Body of pancreas (tissue), 4 donors: ENCODE measurements at regions not wholly inside any gene's neighbourhood (a gene's known extent, or its start where the extent isn't known, plus 50 kb on each side); places are given as distances from the start of the nearest gene placed in this dataset.

Experiments used
- ATAC-seq: fragments of 150-250 bp; one replicate; pipeline ENCODE4 v1.9.1; 2016
- DNase-seq, 4 donors: peaks; one replicate each; pipeline ENCODE4 v3.0.0-alpha.2; 2019
- H3K27ac ChIP-seq, 4 donors: fragments of 200-600 bp; sonication (generic); 1 replicate in 3 of 4; 2 replicates in 1 of 4; pipeline versions ENCODE4 v1.5.1 to v1.6.1; 2016 to 2019; ENCODE audit warnings: mild to moderate bottlenecking in 1 of 4, mixed read lengths in 1 of 4, moderate library complexity in 1 of 4
- H3K27me3 ChIP-seq, 2 donors: fragments of 200-600 bp; sonication (generic); one replicate each; pipeline ENCODE4 v1.6.0; 2016; ENCODE audit warnings: mild to moderate bottlenecking in 1 of 2
- H3K36me3 ChIP-seq, 2 donors: fragments of 200-600 bp; sonication (generic); replicated peaks in 1 of 2; 2 replicates each; pipeline ENCODE4 v1.5.1; 2016; ENCODE audit warnings: low read depth in 2 of 2; ENCODE audit not compliant: insufficient read depth in 1 of 2
- H3K4me1 ChIP-seq: fragments of 200-600 bp; sonication (generic); one replicate; pipeline ENCODE4 v1.6.0; 2016
- H3K4me3 ChIP-seq, 2 donors: fragments of 200-600 bp; sonication (generic); 1 replicate in 1 of 2; 2 replicates in 1 of 2; pipeline ENCODE4 v1.5.1; 2016 to 2019
- H3K9me3 ChIP-seq, 3 donors: fragments of 200-600 bp; sonication (generic); 1 replicate in 2 of 3; 2 replicates in 1 of 3; pipeline ENCODE4 v1.5.1; 2016
- CTCF ChIP-seq, 7 experiments: fragments of 450-650 bp in 4 of 7; fragments of 200-600 bp in 3 of 7; sonication (generic) in 3 of 7; IDR thresholded peaks; one replicate each; pipeline ENCODE4 v1.5.1; 2016 to 2019; ENCODE audit warnings: antibody characterized with exemption in 7 of 7
- POLR2A ChIP-seq, 3 donors: fragments of 450-650 bp; IDR thresholded peaks; one replicate each; pipeline ENCODE4 v1.6.1; 2016; ENCODE audit warnings: antibody characterized with exemption in 3 of 3, mild to moderate bottlenecking in 2 of 3
- WGBS, 2 donors: methylation state at CpG; one replicate each; pipeline ENCODE4 v1.1.5; 2017; 5-methylcytosine and 5-hydroxymethylcytosine counted together
- intact Hi-C: fragments of 100-400 bp; cut with DNase I; formaldehyde crosslinking; loops from one replicate; pipeline ENCODE4 v1.15.1; 2023

DNA sequence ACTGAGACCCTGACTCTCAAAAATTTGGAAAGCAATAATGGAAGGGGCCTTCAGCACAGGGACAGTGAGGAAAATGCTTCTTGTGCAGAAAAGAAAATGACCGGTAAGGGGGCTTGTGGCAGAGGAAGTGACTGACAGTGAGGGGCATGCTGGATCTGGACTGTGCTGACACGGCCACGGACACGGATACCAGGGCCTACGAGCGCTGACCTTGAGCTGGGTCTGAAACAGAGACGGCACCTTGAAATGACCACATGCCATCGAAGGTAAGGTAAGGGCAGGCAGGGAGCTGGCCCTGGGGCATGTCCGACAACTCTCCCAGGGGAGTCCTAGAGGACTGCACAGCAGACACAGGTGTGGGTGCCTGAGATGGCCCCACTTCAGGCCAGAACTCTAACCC lies 182.1 kb downstream of the RHOU start:
- ATAC-seq, result no peak
- Histone ChIP-seq H3K4me3 (no peak overlapping the region), H3K4me1 (peaks cover 5% of the 10 kb centered on the region), H3K9me3 (no peaks in the 10 kb centered on the region), H3K36me3 (no peaks in the 10 kb centered on the region), H3K27me3 (no peaks in the 10 kb centered on the region), H3K27ac (no peak overlapping the region)
- TF ChIP-seq POLR2A (IDR thresholded peaks at IDR 0.05) (no peak), CTCF (IDR thresholded peaks at IDR 0.05) (no peak)
- WGBS, 2 donors, result 94 to 96% methylated on average over 8 to 9 of the region's 9 CpGs
- intact Hi-C loops, result no loop called here
- DNase-seq, result no peak

- ATAC-seq (no peak), DNase-seq (no peak)
- TF ChIP-seq CTCF (IDR thresholded peaks at IDR 0.05) (no peak), POLR2A (IDR thresholded peaks at IDR 0.05) (no peak)
- Histone ChIP-seq H3K4me3 (no peak overlapping the region), H3K4me1 (peaks cover 5% of the 10 kb centered on the region), H3K27me3 (no peaks in the 10 kb centered on the region), H3K27ac (no peak overlapping the region), H3K9me3 (no peaks in the 10 kb centered on the region), H3K36me3 (no peaks in the 10 kb centered on the region)
- 87 to 94% methylated on average over 2 of the region's 2 CpGs for WGBS, 2 donors
- intact Hi-C loops, result no loop called here
Observed at GRCh38 chr1:228917755-228918154, 182.5 kb downstream of the RHOU start.

- no peaks in the 10 kb centered on the region for H3K36me3 ChIP-seq
- H3K27me3 ChIP-seq, result no peaks in the 10 kb centered on the region
- ATAC-seq (peak; percentile 55), DNase-seq (peak in 2 of 4 donors; percentile 27 to 39)
- peaks cover 5% of the 10 kb centered on the region for H3K4me1 ChIP-seq
- intact Hi-C loops, result no loop called here
- no peaks in the 10 kb centered on the region for H3K9me3 ChIP-seq
- no peak overlapping the region for H3K27ac ChIP-seq
- TF ChIP-seq POLR2A (IDR thresholded peaks at IDR 0.05) (no peak), CTCF (IDR thresholded peaks at IDR 0.05) (no peak)
- WGBS, 2 donors, result 40 to 48% methylated on average over 4 of the region's 4 CpGs
- no peak overlapping the region for H3K4me3 ChIP-seq
Observed at GRCh38 chr1:228918335-228918734, 183.1 kb downstream of the RHOU start.

GRCh38 chr1:228919914-228920313 lies 184.6 kb downstream of the RHOU start:
- 95 to 100% methylated on average over 1 of the region's 1 CpG for WGBS, 2 donors
- DNase-seq (no peak), ATAC-seq (no peak)
- Histone ChIP-seq H3K9me3 (no peaks in the 10 kb centered on the region), H3K27ac (no peak overlapping the region), H3K4me1 (peaks cover 5% of the 10 kb centered on the region), H3K36me3 (no peaks in the 10 kb centered on the region), H3K27me3 (no peaks in the 10 kb centered on the region), H3K4me3 (no peak overlapping the region)
- intact Hi-C loops, result no loop called here
- no peak for TF ChIP-seq CTCF (IDR thresholded peaks at IDR 0.05)
- no peak for TF ChIP-seq POLR2A (IDR thresholded peaks at IDR 0.05)

- ATAC-seq (no peak), DNase-seq (no peak)
- no peaks in the 10 kb centered on the region for H3K27me3 ChIP-seq
- H3K27ac ChIP-seq, result no peak overlapping the region
- no peak overlapping the region for H3K4me3 ChIP-seq
- 65 to 67% methylated on average over 4 of the region's 4 CpGs for WGBS, 2 donors
- intact Hi-C loops, result no loop called here
- H3K4me1 ChIP-seq, result peaks cover 5% of the 10 kb centered on the region
- TF ChIP-seq POLR2A (IDR thresholded peaks at IDR 0.05) (no peak), CTCF (IDR thresholded peaks at IDR 0.05) (no peak)
- H3K9me3 ChIP-seq, result no peaks in the 10 kb centered on the region
- no peaks in the 10 kb centered on the region for H3K36me3 ChIP-seq
Observed at GRCh38 chr1:228920831-228921230, 185.6 kb downstream of the RHOU start.
